Fibroblast of lung (primary cell): ENCODE measurements at regions not wholly inside any gene's neighbourhood (a gene's known extent, or its start where the extent isn't known, plus 50 kb on each side); places are given as distances from the start of the nearest gene placed in this dataset.

ENCODE experiments used
- EZH2 ChIP-seq: IDR thresholded peaks from 2 replicates; pipeline ENCODE4 v1.5.1; 2012; ENCODE audit warnings: low read length, control low read depth, mild to moderate bottlenecking; ENCODE audit errors: missing control alignments
- TF ChIP-seq, protein P1 (sequence below), 2 donors: IDR thresholded peaks in 1 of 2; conservative IDR thresholded peaks in 1 of 2; 1 replicate in 1 of 2; 2 replicates in 1 of 2; pipeline ENCODE4 v1.5.1; 2011 to 2012; ENCODE audit warnings: low read length in 2 of 2, control low read depth in 1 of 2, inconsistent platforms in 1 of 2, low read depth in 1 of 2, mild to moderate bottlenecking in 1 of 2

- TF ChIP-seq, protein P1, sequence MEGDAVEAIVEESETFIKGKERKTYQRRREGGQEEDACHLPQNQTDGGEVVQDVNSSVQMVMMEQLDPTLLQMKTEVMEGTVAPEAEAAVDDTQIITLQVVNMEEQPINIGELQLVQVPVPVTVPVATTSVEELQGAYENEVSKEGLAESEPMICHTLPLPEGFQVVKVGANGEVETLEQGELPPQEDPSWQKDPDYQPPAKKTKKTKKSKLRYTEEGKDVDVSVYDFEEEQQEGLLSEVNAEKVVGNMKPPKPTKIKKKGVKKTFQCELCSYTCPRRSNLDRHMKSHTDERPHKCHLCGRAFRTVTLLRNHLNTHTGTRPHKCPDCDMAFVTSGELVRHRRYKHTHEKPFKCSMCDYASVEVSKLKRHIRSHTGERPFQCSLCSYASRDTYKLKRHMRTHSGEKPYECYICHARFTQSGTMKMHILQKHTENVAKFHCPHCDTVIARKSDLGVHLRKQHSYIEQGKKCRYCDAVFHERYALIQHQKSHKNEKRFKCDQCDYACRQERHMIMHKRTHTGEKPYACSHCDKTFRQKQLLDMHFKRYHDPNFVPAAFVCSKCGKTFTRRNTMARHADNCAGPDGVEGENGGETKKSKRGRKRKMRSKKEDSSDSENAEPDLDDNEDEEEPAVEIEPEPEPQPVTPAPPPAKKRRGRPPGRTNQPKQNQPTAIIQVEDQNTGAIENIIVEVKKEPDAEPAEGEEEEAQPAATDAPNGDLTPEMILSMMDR (conservative IDR thresholded peaks at IDR 0.05 in 1 of 2, IDR thresholded peaks at IDR 0.05 in 1 of 2; ENCODE audit: low read depth in 1 of 2, low read length in 2 of 2) = no peak
- TF ChIP-seq EZH2 = no peak
Observed at GRCh38 chr12:30507576-30507975, 188.1 kb downstream of the IPO8 start.
